K562 (cell line): ENCODE measurements at regions not wholly inside any gene's neighbourhood (a gene's known extent, or its start where the extent isn't known, plus 50 kb on each side); places are given as distances from the start of the nearest gene placed in this dataset.

Experiments
- ATAC-seq: fragments of 200-7000 bp; cut with Tn5 transposase; 3 replicates; pipeline ENCODE4 v1.9.1; 2020; ENCODE audit warnings: moderate library complexity
- BruUV-seq: library from RNA; stranded (reverse); fragments of 400-500 nt; replicated peaks from 2 replicates; lab custom pipeline; 2021; lab: Mats Ljungman, UMichigan
- CTCF ChIA-PET: fragments of 300-600 bp; formaldehyde crosslinking; extraction: SDS; loops from one replicate; lab custom pipeline; 2021; ENCODE audit warnings: low intra/inter-chr PET ratio; lab: Yijun Ruan, JAX
- POLR2A ChIA-PET: fragments of 300-600, 350-650 bp; sonication (Branson Sonifier 250); formaldehyde crosslinking; extraction: SDS; loops from one replicate; lab custom pipeline; 2021; ENCODE audit warnings: antibody characterized with exemption, inconsistent platforms; lab: Yijun Ruan, JAX
- DNase-seq, 4 experiments: peaks; one replicate each; pipeline versions ENCODE4 v3.0.0 to v3.0.0-alpha.2; 2011 to 2018; ENCODE audit warnings: low spot score in 3 of 4, mixed read lengths in 3 of 4; ENCODE audit errors: extremely low read depth in 1 of 4
- FAIRE-seq: peaks from 2 replicates; lab custom pipeline; 2011; peaks lifted over from hg19 to GRCh38; lab: Jason Lieb, UNC
- H2AFZ ChIP-seq: 2 replicates; pipeline ENCODE4 v1.6.0; 2011; ENCODE audit warnings: low read depth, low read length, control low read depth, inconsistent platforms
- H3K27ac ChIP-seq: fragments of 200-600 bp; 3 replicates; pipeline ENCODE4 v1.8.0; 2011; ENCODE audit warnings: low read depth, mild to moderate bottlenecking, control low read depth, inconsistent platforms, low read length, moderate library complexity, mixed read lengths; ENCODE audit errors: extremely low read depth
- H3K27me3 ChIP-seq, 2 experiments: fragments of 300-600 bp in 1 of 2; 2 replicates in 1 of 2; 3 replicates in 1 of 2; pipeline versions ENCODE4 v1.6.0 to v1.8.0; 2011; ENCODE audit warnings: inconsistent platforms in 2 of 2, low read length in 2 of 2, mild to moderate bottlenecking in 1 of 2, mixed read lengths in 1 of 2, moderate library complexity in 1 of 2; ENCODE audit not compliant: control insufficient read depth in 2 of 2, insufficient read depth in 2 of 2
- H3K36me3 ChIP-seq: fragments of 300-600 bp; 3 replicates; pipeline ENCODE4 v1.8.0; 2011; ENCODE audit warnings: mild to moderate bottlenecking, low read length, inconsistent platforms; ENCODE audit not compliant: control insufficient read depth, insufficient read depth
- H3K4me1 ChIP-seq, 2 experiments: fragments of 200-600 bp in 1 of 2; replicated peaks in 1 of 2; 2 replicates in 1 of 2; 3 replicates in 1 of 2; pipeline versions ENCODE4 v1.5.1 to v1.8.0; 2011; ENCODE audit warnings: inconsistent platforms in 2 of 2, low read length in 2 of 2, mild to moderate bottlenecking in 1 of 2, mixed read lengths in 1 of 2, moderate library complexity in 1 of 2; ENCODE audit not compliant: control insufficient read depth in 2 of 2, insufficient read depth in 2 of 2
- H3K4me2 ChIP-seq: 2 replicates; pipeline ENCODE4 v1.6.1; 2011; ENCODE audit warnings: low read length, control low read depth, inconsistent platforms, mixed read lengths; ENCODE audit not compliant: insufficient read depth
- H3K4me3 ChIP-seq: fragments of 200-600 bp; sonication (generic), shearing (Covaris generic); 2 replicates; pipeline ENCODE4 v1.5.1; 2016; ENCODE audit warnings: control low read depth, inconsistent platforms
- H3K79me2 ChIP-seq: fragments of 200-600 bp; 3 replicates; pipeline ENCODE4 v1.8.0; 2011; ENCODE audit warnings: low read length, inconsistent platforms; ENCODE audit not compliant: control insufficient read depth, insufficient read depth
- H3K9ac ChIP-seq, 2 experiments: 2 replicates each; pipeline versions ENCODE4 v1.6.0 to v1.6.1; 2011; ENCODE audit warnings: low read depth in 2 of 2, low read length in 2 of 2, control low read depth in 1 of 2, inconsistent platforms in 1 of 2, mild to moderate bottlenecking in 1 of 2, mixed read lengths in 1 of 2; ENCODE audit not compliant: insufficient read depth in 1 of 2
- H3K9me1 ChIP-seq: one replicate; pipeline ENCODE4 v1.6.0; 2011; ENCODE audit warnings: inconsistent platforms, mild to moderate bottlenecking, low read length, moderate library complexity; ENCODE audit not compliant: control insufficient read depth, insufficient read depth
- H3K9me3 ChIP-seq: replicated peaks from 2 replicates; pipeline ENCODE4 v1.5.1; 2011; ENCODE audit warnings: low read depth, low read length, inconsistent platforms; ENCODE audit not compliant: control insufficient read depth, insufficient read depth
- H4K20me1 ChIP-seq: replicated peaks from 2 replicates; pipeline ENCODE4 v1.6.1; 2011; ENCODE audit warnings: low read length, inconsistent platforms, mixed read lengths; ENCODE audit not compliant: control insufficient read depth, insufficient read depth
- NFATC3 ChIP-seq: fragments of 450-650 bp; IDR thresholded peaks from 2 replicates; pipeline ENCODE4 v1.6.1; 2017; ENCODE audit warnings: mild to moderate bottlenecking
- RBM22 ChIP-seq: fragments of 200-400 bp; formaldehyde crosslinking; IDR thresholded peaks from 2 replicates; pipeline ENCODE4 v1.6.1; 2018; ENCODE audit warnings: low read length, low read depth; ENCODE audit not compliant: poor library complexity, severe bottlenecking
- TOE1 ChIP-seq, 2 experiments: fragments of 450-650 bp in 1 of 2; sonication (generic) in 1 of 2; formaldehyde crosslinking in 1 of 2; IDR thresholded peaks; 2 replicates each; pipeline versions ENCODE4 v1.7.1 to v1.8.0; 2016 to 2022; ENCODE audit warnings: borderline replicate concordance in 2 of 2, mild to moderate bottlenecking in 2 of 2, antibody characterized with exemption in 1 of 2, inconsistent platforms in 1 of 2, low read depth in 1 of 2, missing genetic modification reagents in 1 of 2, moderate library complexity in 1 of 2
- ZBTB1 ChIP-seq: sonication (generic); formaldehyde crosslinking; IDR thresholded peaks from 2 replicates; pipeline ENCODE4 v1.8.1; 2023; ENCODE audit warnings: missing genetic modification reagents, low read depth, mild to moderate bottlenecking, borderline replicate concordance
- ZBTB7A ChIP-seq: IDR thresholded peaks from 2 replicates; pipeline ENCODE4 v1.6.1; 2011; ENCODE audit warnings: low read depth, mild to moderate bottlenecking, low read length, moderate library complexity, borderline replicate concordance; ENCODE audit not compliant: control insufficient read depth
- ZNF408 ChIP-seq: fragments of 250-450 bp; sonication (Bioruptor Pico); IDR thresholded peaks from 2 replicates; pipeline ENCODE4 v1.4.0; 2020; ENCODE audit warnings: low read depth, mild to moderate bottlenecking, moderate library complexity
- ZNF77 ChIP-seq: fragments of 250-450 bp; sonication (Bioruptor Pico); IDR thresholded peaks from 2 replicates; pipeline ENCODE4 v1.5.0; 2020
- WGBS: fragments of 100-300 bp; shearing (Covaris generic); methylation state at CpG from one replicate; pipeline ENCODE4 v1.1.6; 2016; ENCODE audit warnings: low coverage, mixed read lengths; ENCODE audit not compliant: insufficient coverage; ENCODE audit errors: missing lambda C conversion rate; 5-methylcytosine and 5-hydroxymethylcytosine counted together
- in situ Hi-C: fragments of 300-500 bp; cut with MboI; formaldehyde crosslinking; loops from 4 replicates; pipeline ENCODE4 v1.15.0; 2018; ENCODE audit warnings: inconsistent platforms, mixed read lengths
- intact Hi-C: fragments of 100-400 bp; cut with micrococcal nuclease; formaldehyde crosslinking; loops from 2 replicates; pipeline ENCODE4 v1.14.2; 2022
- TF ChIP-seq, protein P1 (sequence below): fragments of 250-450 bp; sonication (Bioruptor Pico); IDR thresholded peaks from 2 replicates; pipeline ENCODE4 v1.4.0; 2020
- TF ChIP-seq, protein P2 (sequence below): sonication (generic); formaldehyde crosslinking; IDR thresholded peaks from 2 replicates; pipeline ENCODE4 v1.8.0; 2022; ENCODE audit warnings: mild to moderate bottlenecking, missing genetic modification reagents
- TF ChIP-seq, protein P3 (sequence below): sonication (generic); formaldehyde crosslinking; IDR thresholded peaks from 2 replicates; pipeline ENCODE4 v1.9.0; 2022; ENCODE audit warnings: mild to moderate bottlenecking, missing genetic modification reagents
- TF ChIP-seq, protein P4 (sequence below): sonication (generic); formaldehyde crosslinking; IDR thresholded peaks from 2 replicates; pipeline ENCODE4 v1.5.0; 2020; ENCODE audit warnings: missing genetic modification reagents

DNA sequence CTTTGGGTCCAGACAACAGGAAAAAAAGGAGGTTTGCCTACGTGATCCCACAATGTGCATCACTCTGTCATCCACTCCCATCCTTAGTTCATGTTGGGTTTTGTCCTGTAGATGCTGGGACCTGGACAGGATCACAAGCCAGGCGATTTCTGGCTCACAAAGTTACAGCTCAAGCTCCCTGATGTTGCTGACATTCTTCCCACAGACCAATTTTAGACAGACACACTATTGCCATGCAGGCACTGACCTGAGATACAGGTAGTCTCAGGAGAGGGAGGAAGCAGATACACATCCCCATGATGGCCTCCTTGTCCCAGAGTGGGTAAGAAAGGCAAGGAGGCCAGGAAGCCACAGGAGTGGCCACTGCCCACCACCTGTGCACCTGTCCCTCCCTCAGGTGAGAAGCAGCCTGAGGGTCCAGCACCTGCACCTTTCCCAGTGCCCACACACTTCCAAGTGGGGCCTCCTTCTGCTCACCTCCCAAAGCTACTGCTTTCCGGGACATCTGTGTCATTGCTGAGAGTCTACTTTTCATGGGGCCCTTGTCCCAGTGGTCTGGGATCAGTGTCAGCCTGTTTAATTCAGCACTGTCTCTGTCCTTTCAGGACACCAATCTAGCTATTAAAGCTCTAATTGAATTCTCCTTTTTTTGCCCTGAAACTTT, 52.0 kb upstream of the TOP3B start:
- ChIA-PET CTCF (no interaction called here), POLR2A (interaction anchor here (0.5 to 7.9 kb wide), 10 partner anchors 8 to 273 kb away, joined by 3 to 88 read pairs (median 5); no protein-coding TSS in a partner anchor)
- Histone ChIP-seq H4K20me1 (peaks cover 16% of the 10 kb centered on the region; the same call in 1 of the 2 replicates), H3K9me3 (no peaks in the 10 kb centered on the region), H2AFZ (no peak overlapping the region), H3K79me2 (no peaks in the 10 kb centered on the region), H3K4me3 (no peak overlapping the region), H3K4me2 (no peak overlapping the region), H3K9ac (peak overlapping the region in 1 of 2 experiments; percentile 8; a peak in 2 of 4 replicates), H3K9me1 (no peaks in the 10 kb centered on the region), H3K27ac (no peak overlapping the region), H3K36me3 (no peaks in the 10 kb centered on the region), H3K4me1 (peaks cover 10 to 11% of the 10 kb centered on the region in 2 experiments), H3K27me3 (peaks cover 15 to 49% of the 10 kb centered on the region in 2 experiments; a peak in 4 of 5 replicates)
- no TSS peak for BruUV-seq
- in situ Hi-C loops = no loop called here
- FAIRE-seq (no peak), ATAC-seq (no peak), DNase-seq (no peak)
- intact Hi-C loops = loop anchor here (5.0 to 10.0 kb wide), 2 partner anchors 68 to 390 kb away; no protein-coding TSS in a partner anchor
- WGBS = 8% methylated on average over 3 of the region's 3 CpGs
- TF ChIP-seq ZNF408 (CRISPR knock-in tag) (peak; percentile 17; the same call in 1 of the 2 replicates), ZBTB1 (CRISPR knock-in tag) (no peak), NFATC3 (no peak), TOE1 (IDR thresholded peaks at IDR 0.05; ENCODE audit: borderline replicate concordance) (no peak), TOE1 (CRISPR knock-in tag; IDR thresholded peaks at IDR 0.05; ENCODE audit: borderline replicate concordance, low read depth) (peak; percentile 45; the same call in 1 of the 2 replicates), ZBTB7A (no peak), RBM22 (no peak), ZNF77 (CRISPR knock-in tag) (no peak)
- TF ChIP-seq, protein P1, sequence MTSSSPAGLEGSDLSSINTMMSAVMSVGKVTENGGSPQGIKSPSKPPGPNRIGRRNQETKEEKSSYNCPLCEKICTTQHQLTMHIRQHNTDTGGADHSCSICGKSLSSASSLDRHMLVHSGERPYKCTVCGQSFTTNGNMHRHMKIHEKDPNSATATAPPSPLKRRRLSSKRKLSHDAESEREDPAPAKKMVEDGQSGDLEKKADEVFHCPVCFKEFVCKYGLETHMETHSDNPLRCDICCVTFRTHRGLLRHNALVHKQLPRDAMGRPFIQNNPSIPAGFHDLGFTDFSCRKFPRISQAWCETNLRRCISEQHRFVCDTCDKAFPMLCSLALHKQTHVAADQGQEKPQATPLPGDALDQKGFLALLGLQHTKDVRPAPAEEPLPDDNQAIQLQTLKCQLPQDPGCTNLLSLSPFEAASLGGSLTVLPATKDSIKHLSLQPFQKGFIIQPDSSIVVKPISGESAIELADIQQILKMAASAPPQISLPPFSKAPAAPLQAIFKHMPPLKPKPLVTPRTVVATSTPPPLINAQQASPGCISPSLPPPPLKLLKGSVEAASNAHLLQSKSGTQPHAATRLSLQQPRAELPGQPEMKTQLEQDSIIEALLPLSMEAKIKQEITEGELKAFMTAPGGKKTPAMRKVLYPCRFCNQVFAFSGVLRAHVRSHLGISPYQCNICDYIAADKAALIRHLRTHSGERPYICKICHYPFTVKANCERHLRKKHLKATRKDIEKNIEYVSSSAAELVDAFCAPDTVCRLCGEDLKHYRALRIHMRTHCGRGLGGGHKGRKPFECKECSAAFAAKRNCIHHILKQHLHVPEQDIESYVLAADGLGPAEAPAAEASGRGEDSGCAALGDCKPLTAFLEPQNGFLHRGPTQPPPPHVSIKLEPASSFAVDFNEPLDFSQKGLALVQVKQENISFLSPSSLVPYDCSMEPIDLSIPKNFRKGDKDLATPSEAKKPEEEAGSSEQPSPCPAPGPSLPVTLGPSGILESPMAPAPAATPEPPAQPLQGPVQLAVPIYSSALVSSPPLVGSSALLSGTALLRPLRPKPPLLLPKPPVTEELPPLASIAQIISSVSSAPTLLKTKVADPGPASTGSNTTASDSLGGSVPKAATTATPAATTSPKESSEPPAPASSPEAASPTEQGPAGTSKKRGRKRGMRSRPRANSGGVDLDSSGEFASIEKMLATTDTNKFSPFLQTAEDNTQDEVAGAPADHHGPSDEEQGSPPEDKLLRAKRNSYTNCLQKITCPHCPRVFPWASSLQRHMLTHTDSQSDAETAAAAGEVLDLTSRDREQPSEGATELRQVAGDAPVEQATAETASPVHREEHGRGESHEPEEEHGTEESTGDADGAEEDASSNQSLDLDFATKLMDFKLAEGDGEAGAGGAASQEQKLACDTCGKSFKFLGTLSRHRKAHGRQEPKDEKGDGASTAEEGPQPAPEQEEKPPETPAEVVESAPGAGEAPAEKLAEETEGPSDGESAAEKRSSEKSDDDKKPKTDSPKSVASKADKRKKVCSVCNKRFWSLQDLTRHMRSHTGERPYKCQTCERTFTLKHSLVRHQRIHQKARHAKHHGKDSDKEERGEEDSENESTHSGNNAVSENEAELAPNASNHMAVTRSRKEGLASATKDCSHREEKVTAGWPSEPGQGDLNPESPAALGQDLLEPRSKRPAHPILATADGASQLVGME (CRISPR knock-in tag) = 0 out of 2 replicates have a peak, but pooled peaks have one; percentile 18
- TF ChIP-seq, protein P2, sequence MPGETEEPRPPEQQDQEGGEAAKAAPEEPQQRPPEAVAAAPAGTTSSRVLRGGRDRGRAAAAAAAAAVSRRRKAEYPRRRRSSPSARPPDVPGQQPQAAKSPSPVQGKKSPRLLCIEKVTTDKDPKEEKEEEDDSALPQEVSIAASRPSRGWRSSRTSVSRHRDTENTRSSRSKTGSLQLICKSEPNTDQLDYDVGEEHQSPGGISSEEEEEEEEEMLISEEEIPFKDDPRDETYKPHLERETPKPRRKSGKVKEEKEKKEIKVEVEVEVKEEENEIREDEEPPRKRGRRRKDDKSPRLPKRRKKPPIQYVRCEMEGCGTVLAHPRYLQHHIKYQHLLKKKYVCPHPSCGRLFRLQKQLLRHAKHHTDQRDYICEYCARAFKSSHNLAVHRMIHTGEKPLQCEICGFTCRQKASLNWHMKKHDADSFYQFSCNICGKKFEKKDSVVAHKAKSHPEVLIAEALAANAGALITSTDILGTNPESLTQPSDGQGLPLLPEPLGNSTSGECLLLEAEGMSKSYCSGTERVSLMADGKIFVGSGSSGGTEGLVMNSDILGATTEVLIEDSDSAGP (CRISPR knock-in tag) = no peak
- TF ChIP-seq, protein P3, sequence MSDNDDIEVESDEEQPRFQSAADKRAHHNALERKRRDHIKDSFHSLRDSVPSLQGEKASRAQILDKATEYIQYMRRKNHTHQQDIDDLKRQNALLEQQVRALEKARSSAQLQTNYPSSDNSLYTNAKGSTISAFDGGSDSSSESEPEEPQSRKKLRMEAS (CRISPR knock-in tag) = 0 out of 2 replicates have a peak, but pooled peaks have one; percentile 41
- TF ChIP-seq, protein P4, sequence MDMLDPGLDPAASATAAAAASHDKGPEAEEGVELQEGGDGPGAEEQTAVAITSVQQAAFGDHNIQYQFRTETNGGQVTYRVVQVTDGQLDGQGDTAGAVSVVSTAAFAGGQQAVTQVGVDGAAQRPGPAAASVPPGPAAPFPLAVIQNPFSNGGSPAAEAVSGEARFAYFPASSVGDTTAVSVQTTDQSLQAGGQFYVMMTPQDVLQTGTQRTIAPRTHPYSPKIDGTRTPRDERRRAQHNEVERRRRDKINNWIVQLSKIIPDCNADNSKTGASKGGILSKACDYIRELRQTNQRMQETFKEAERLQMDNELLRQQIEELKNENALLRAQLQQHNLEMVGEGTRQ = peak; percentile 23; the same call in 1 of the 2 replicates
